NCI-H2029 treated with DMSO at 0.1 percent for 48 hours (cell line): ENCODE measurements at regions not wholly inside any gene's neighbourhood (a gene's known extent, or its start where the extent isn't known, plus 50 kb on each side); places are given as distances from the start of the nearest gene placed in this dataset.
"Not testable (repeated sequence)": the region's sequence is repeated elsewhere in the genome, so short reads cannot be mapped to it uniquely, and the experiment has no call there.

Experiments used
- DNase-seq: peaks from one replicate; lab custom pipeline; 2025; lab: John Stamatoyannopoulos, UW

GRCh38 chr3:166818464-166818863, 561.6 kb downstream of the ZBBX start:
- DNase-seq: no peak

GRCh38 chr3:166817269-166817668, 562.8 kb downstream of the ZBBX start:
- not testable (repeated sequence) for DNase-seq

- no peak for DNase-seq
These were observed 569.2 kb downstream of the ZBBX start for GRCh38 chr3:166810741-166811445.

DNA sequence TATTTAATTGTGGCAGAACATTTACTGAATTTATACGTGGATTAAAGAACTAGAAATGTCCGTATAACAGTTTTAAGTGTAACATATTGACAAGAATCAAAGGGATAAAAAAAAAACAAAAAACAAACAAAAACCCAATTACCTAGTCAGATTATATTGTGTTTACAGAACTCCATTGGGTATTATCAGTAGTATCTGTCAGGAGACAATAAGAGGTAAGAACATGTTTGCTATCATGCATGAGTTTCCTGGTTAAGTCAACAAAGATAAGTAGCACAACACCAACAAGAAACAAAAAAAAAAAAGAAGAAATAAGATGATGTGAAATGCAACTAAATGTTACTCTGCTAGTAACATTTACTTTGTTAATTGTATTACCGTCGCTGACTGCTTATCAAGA, 570.6 kb downstream of the ZBBX start:
- no peak for DNase-seq

GRCh38 chr3:166788936-166789335, 591.2 kb downstream of the ZBBX start:
- DNase-seq: no peak

- DNase-seq: no peak
These were observed 594.2 kb downstream of the ZBBX start for GRCh38 chr3:166785876-166786275.

DNA sequence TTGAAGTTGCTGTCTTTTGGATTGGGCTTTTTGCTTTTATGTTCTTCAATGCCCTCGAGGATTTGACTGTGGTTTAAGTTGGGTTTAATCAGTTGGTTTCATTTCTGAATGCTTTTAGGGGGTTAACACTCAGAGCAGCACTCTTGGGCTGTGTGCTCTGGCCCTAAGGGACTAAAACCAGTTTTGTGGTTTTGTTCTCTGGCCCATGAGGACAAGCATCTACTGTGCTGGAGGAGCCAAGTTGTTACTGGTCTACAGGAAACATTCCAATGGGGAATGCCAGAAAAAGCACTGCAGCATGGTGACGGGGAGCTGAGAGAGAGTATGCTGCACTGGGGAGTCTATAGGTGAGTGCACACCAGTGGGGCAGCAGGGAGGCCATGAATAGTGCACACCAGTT, 596.9 kb downstream of the ZBBX start:
- no peak for DNase-seq

- DNase-seq: no peak
These were observed 615.3 kb downstream of the ZBBX start for GRCh38 chr3:166764698-166765318.

GRCh38 chr3:166759736-166760513, 620.2 kb downstream of the ZBBX start:
- DNase-seq: no peak

DNA sequence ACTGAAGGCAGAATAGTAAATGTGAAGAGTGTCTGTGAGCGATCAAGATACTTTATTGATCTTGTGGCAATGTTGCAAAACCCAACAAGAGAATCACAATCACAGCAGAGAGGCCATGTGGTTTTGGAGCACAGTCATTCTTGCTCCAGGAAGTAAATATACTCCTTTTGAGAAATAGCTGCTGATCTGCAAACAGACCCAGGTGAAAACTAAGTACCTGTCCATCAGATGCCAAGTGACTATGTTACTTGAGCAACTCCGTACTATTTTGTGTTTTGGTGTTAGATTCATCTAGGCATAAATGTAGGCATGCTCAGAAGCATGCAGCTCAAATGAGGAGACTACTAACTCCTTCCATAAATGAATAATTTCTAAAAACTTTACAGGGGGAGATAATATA, 627.9 kb downstream of the ZBBX start:
- DNase-seq: no peak

- no peak for DNase-seq
These were observed 636.5 kb downstream of the ZBBX start for GRCh38 chr3:166743481-166744134.

GRCh38 chr3:166734734-166735133, 645.4 kb downstream of the ZBBX start:
- no peak for DNase-seq

DNA sequence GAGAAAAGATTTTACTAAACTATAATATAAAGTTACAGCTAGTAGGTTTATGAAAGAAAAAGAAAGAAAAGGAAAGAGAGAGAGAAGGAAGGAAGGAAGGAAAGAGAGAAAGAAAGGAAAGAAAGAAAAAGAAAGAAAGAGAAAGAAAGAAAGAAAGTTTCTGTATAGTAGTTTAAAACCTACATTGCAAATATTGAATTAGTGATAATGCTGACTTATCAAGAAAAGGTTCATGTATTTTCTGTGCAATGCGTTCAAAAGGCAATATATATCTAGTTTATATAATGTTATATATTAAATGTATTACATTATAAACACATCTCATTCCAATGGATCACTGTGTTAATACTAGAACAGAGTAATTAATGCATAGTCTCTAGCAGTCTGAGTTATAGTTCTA, 648.4 kb downstream of the ZBBX start:
- no peak for DNase-seq

GRCh38 chr3:166721466-166721865, 658.6 kb downstream of the ZBBX start:
- DNase-seq: no peak

DNA sequence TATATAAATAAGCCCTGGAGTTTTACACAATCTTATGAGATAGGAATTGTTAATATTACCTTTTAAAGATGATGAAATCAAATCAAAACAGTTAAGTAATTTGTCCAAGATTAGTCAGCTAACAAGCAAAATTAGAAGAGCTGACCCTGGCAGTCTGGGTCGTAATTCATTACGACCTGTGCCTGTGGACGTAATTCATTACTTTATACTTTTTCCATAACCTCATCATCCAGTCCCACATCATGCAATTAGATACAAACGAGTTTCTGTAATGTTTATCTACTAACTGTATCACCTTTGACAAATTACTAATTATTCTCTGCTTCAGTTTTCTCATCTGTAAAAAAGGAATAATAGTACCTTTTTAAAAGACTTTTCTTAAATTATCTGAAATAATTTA, 665.9 kb downstream of the ZBBX start:
- no peak for DNase-seq

DNA sequence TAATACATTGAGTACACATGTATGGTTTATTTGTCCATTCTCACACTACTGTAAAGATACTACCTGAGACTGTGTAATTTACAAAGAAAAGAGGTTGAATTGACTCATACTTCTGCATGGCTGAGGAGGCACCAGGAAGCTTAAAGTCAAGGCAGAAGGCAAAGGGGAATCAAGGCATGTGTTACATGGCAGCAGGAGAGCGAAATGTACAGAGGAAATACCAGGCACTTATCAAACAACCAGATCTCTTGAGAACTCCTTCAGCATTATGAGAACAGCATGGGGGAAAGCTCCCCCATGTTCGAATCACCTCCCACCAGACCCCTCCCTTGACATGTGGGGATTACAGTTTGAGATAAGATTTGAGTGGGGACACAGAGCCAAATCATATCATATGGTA, 666.3 kb downstream of the ZBBX start:
- DNase-seq: no peak

DNA sequence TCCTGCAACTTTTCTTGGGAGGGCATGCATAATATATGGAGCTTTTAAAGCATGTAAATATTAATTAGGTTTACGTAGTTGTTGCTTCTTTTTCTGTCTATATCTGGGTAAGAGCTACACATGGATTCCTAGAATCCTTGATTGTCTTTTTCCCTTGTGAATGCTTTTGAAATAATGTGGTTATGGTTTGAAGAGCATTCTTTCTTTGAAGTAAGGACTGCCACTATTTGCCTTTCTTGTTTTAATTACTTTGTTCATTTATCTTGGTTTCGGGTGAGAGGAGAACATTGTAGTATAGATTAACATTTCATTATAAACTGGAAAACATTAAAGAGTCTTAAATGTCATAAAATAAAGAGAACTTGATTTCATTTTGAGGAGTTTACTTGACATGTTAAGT, 674.0 kb downstream of the ZBBX start:
- no peak for DNase-seq

DNA sequence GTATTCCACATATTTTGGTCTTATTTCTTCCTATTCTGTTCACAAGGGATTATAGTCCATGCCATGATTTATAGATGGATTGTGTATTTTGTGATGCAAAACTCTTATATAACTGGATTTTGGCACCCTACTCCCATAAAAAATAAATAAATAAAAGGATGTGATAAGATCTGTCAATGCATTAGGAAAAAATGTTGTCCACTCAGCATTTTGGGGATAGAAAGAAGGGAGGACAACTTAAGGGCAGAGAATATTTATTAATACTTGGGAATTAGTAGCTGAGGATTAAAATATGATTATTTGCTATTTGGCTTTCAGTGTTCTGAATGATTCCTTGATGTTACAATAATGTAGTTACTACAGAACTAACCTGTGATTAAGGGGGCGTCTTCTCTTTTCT, 682.6 kb downstream of the ZBBX start:
- DNase-seq: no peak

DNA sequence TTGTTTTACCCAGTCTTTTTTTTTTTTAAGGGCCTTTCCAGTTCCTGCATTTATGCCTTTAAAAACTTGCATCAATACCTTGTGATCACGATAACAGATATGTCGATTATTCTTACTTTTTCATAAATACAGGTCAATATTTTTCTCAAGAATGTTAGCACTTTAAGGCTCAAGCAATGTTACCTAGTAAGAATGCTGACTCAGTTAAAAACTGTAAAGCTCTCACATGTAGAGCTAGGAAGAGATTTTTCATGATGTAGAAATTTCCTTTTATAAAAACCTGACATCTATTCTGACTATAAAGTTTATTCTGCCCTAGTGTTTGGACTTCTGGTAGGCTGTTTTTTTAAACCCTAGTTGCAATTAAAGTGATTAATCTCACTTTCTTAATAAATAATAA, 684.0 kb downstream of the ZBBX start:
- DNase-seq: no peak

DNA sequence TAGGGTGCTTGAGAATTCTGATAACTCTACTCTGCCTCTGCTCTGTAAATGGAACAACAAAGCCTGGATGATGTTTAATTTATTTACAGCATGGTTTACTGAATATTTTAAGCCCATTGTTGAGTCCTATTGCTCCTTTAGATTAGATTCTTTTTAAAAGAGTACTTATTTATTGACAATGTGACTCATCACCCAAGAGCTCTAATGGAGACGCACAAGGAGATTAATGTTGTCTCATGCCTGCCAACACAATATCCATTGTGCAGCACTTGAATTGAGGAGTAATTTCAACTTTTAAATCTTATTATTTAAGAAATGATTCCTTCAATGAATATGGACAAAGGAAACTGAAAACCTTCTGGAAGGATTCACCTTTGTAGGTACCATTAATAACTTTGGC, 691.4 kb downstream of the ZBBX start:
- DNase-seq: no peak

DNA sequence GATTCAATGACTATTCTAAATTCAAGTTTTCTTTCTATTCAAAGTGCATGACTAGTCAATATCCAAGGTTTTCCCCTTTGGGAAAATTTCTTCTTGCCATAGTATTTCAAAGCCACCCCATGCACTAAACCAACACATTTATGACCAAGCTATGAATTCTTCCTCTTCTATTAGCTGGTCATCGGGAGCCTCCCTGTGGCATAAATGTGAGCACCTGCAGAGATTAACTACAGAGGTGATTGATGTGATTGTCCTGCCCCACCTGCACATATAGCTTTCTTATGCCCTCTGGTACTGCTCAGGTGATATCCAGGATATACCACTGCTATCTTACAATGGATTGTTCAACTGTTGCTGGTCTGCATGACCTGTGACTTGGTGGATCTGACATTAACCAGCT, 694.9 kb downstream of the ZBBX start:
- no peak for DNase-seq

DNA sequence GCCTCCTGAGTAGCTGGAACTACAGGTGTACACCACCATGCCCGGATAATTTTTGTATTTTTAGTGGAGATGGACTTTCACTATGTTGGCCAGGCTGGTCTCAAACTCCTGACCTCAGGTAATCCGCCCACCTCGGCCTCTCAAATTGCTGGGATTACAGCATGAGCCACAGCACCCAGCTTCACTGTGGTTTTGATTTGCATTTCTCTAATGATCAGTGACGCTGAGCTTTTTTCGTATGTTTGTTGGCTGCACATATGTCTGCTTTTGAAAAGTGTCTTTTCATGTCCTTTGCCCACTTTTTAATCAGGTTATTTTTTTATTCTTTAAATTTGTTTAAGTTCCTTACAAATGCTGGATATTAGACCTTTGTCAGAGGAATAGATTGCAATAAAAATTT, 696.0 kb downstream of the ZBBX start:
- DNase-seq: not testable (repeated sequence)

- DNase-seq: no peak
These were observed 710.3 kb downstream of the ZBBX start for GRCh38 chr3:166669781-166670180.
